H54 (cell line): ENCODE measurements at regions not wholly inside any gene's neighbourhood (a gene's known extent, or its start where the extent isn't known, plus 50 kb on each side); places are given as distances from the start of the nearest gene placed in this dataset.
A peak's percentile ranks its signal among the peaks of the same experiment; 100 is the strongest.
"Not testable (repeated sequence)": the region's sequence is repeated elsewhere in the genome, so short reads cannot be mapped to it uniquely, and the experiment has no call there.

Experiments used
- DNase-seq: peaks from one replicate; pipeline ENCODE4 v3.0.0; 2011; ENCODE audit warnings: low spot score, mixed read lengths; ENCODE audit not compliant: insufficient read length
- FAIRE-seq: peaks from 3 replicates; lab custom pipeline; 2011; peaks lifted over from hg19 to GRCh38; lab: Jason Lieb, UNC
- POLR2A ChIP-seq: IDR thresholded peaks from 2 replicates; pipeline ENCODE4 v1.6.1; 2011; ENCODE audit warnings: low read depth, mild to moderate bottlenecking, low read length

GRCh38 chr18:7178568-7178967, 52.3 kb upstream of the LRRC30 start:
- not testable (repeated sequence) for DNase-seq, FAIRE-seq

DNA sequence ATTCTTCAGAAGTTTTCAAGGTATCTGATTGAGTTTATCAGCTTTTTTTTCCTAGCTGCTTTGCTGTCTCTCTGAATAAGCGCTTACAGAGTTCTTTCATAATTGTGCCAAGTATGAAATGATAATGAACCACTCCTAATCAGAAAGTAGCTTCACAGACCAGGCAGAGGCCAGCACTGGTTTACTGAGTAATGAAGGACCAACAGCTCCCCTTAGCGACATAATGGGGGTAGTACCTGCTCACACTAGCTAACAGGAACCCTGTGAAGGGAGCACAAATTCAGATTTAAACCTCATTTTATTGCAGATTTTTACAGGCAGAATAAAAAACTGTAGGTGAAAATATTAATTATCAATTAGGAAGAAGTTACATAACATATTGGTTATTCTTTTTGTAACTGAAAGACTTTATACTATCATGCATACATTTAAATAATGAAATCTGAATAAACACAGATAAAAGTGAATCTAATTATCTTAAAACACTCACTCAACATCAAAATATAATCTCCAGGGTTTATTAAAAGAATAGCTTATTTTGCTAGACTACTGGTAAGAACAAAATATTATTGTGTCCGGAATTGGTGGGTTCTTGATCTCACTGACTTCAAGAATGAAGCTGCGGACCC, 53.7 kb upstream of the LRRC30 start:
- DNase-seq (peak; percentile 60), FAIRE-seq (no peak)
- TF ChIP-seq POLR2A, result no peak

DNA sequence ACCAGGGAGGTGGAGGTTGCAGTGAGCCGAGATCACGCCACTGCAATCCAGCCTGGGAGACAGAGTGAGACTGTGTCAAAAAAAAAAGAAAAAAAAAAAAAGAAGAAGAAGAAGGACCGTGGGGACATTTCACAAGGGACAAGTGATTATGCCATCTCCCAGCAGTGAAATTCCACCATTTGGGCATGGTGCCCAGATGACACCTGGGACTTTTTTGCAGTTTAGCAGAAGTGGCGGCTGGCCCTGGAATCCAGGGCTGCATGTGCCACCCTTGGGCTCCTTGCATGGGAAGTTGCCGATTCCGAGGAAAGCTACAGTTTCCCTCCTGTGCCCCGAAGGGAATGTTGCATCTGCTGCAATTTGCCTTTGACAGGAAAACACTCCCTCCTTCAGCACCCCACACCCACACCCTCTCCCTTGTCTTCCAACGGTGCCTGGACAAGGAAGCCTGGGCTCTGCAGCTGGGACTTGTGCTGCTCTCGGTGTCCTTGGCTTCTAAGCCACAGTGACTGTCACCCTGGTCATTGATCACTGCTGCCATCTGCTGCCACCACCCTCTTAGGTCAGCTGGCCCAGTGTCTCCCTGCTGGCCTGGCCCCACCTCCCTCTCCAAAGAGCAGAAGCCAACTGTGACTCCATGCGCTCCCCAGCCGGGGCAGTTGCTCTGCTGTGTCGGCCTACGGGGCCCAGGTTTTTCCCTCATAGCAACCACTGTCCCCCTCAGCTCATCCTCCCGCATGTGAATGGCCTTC, 56.4 kb upstream of the LRRC30 start:
- DNase-seq, result no peak
- no peak for TF ChIP-seq POLR2A
- no peak for FAIRE-seq

- no peak for TF ChIP-seq POLR2A
Measured at GRCh38 chr18:7173216-7173615, 55.6 kb upstream of the LAMA1 start.

DNA sequence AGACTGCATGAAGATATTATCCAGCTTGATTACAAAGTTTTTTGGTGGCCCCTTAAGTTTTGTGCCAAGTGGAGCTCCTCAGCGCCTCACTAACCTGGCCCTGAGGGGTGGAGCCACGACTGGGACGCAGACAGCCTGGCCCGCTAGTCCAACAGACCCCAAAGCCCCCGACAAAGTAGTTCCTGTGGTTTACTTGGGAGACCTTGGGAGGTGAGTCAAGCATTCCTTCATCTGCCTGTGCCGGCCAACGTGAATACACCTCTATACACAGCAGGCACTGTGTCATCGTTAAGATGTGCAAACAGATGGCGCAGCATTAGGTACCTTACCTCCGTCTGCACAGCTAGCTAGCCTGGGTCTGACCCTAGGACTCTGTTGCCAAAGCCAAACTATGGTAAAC, 55.0 kb upstream of the LAMA1 start:
- no peak for DNase-seq
- no peak for TF ChIP-seq POLR2A
- FAIRE-seq, result no peak

More at GRCh38 chr18:7173216-7173615, 55.6 kb upstream of the LAMA1 start:
- FAIRE-seq (no peak), DNase-seq (no peak)

DNA sequence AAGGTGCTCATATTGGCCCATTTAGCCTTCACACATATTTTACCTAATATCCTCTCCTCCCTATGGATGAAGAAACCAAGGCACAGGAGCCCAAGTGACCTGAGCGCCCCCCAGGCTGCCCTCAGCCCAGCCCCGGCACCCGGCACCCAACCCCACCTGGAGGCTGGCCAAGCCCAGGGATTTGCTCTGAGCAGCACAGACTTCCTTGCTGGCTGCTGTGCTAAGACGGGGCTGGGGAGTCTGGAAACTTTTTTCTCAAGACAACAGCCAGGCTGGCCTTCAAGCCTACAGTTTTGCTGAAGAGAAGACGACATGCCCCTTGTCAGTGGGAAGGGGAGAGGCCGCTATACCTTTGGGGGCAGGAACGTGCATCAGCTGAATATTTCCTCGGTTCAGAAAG, 52.7 kb upstream of the LAMA1 start:
- TF ChIP-seq POLR2A, result no peak
- DNase-seq (no peak), FAIRE-seq (no peak)

DNA sequence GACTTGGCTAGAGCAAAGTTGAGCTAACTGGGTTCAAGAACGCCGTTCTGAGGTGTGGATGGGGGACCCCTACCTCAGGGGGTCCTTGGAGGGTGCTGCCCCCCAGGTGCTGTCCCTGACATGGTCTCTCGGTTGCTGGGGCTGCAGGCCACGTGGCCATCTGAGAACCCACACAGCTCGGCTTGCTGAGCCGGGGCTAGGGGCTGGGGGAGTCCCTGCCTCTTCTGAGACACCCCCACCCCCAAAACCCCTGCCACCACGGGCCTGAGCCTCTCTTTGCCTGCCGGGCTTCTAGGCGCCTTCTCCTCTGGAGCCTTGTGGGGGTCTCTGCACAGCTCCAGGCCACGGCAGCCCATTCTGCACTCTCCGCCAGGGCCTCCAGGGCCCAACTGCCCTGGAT, 52.0 kb upstream of the LAMA1 start:
- DNase-seq (no peak), FAIRE-seq (no peak)
- TF ChIP-seq POLR2A, result no peak

- DNase-seq (no peak), FAIRE-seq (no peak)
- TF ChIP-seq POLR2A, result no peak
Measured at GRCh38 chr18:7168408-7168807, 50.8 kb upstream of the LAMA1 start.
